ENCODE measurements at regions not wholly inside any gene's neighbourhood (a gene's known extent, or its start where the extent isn't known, plus 50 kb on each side); places are given as distances from the start of the nearest gene placed in this dataset.

- ChIA-PET CTCF (ENCODE audit: low intra/inter-chr PET ratio) (no interaction called here), POLR2A (no interaction called here)
- Histone ChIP-seq H3K4me3 (no peak overlapping the region), H3K36me3 (ENCODE audit: control insufficient read depth, insufficient read depth, low read length) (no peaks in the 10 kb centered on the region), H3K9me1 (ENCODE audit: control insufficient read depth, insufficient read depth, low read length) (no peaks in the 10 kb centered on the region), H4K20me1 (replicated peaks; ENCODE audit: control insufficient read depth, insufficient read depth, low read length) (no peaks in the 10 kb centered on the region), H3K4me1 (replicated peaks in 1 of 2; ENCODE audit: control insufficient read depth in 2 of 2, insufficient read depth in 2 of 2, low read length in 2 of 2) (no peaks in the 10 kb centered on the region), H3K27ac (ENCODE audit: extremely low read depth, low read depth, low read length) (no peak overlapping the region), H3K9ac (ENCODE audit: insufficient read depth in 1 of 2, low read depth in 2 of 2, low read length in 2 of 2) (no peak overlapping the region), H3K9me3 (replicated peaks; ENCODE audit: control insufficient read depth, insufficient read depth, low read depth, low read length) (no peaks in the 10 kb centered on the region), H3K27me3 (ENCODE audit: control insufficient read depth in 2 of 2, insufficient read depth in 2 of 2, low read length in 2 of 2) (no peaks in the 10 kb centered on the region), H2AFZ (ENCODE audit: low read depth, low read length) (no peak overlapping the region), H3K79me2 (ENCODE audit: control insufficient read depth, insufficient read depth, low read length) (no peaks in the 10 kb centered on the region), H3K4me2 (ENCODE audit: insufficient read depth, low read length) (no peak overlapping the region)
- ATAC-seq (no peak), FAIRE-seq (no peak), DNase-seq (ENCODE audit: extremely low read depth in 1 of 4, low spot score in 3 of 4) (no peak)
- no peak for TF ChIP-seq ARID2 (IDR thresholded peaks at IDR 0.05)
- TF ChIP-seq MTA3 (IDR thresholded peaks at IDR 0.05; ENCODE audit: borderline replicate concordance): no peak
- TF ChIP-seq EZH2 (IDR thresholded peaks at IDR 0.05; ENCODE audit: borderline replicate concordance, low read depth, low read length): no peak
- no peak for TF ChIP-seq SRF (CRISPR knock-in tag; IDR thresholded peaks at IDR 0.05)
- no peak for TF ChIP-seq CCAR2 (IDR thresholded peaks at IDR 0.05; ENCODE audit: low read depth, low read length)
- no peak for TF ChIP-seq RBM34 (IDR thresholded peaks at IDR 0.05; ENCODE audit: borderline replicate concordance, insufficient read depth, low read length)
- TF ChIP-seq TEAD2 (tag; IDR thresholded peaks at IDR 0.05): no peak
- TF ChIP-seq ZBTB33 (CRISPR knock-in tag; IDR thresholded peaks at IDR 0.05): no peak
- no peak for TF ChIP-seq COPS2 (conservative IDR thresholded peaks at IDR 0.05)
- no peak for TF ChIP-seq RFX7 (CRISPR knock-in tag; IDR thresholded peaks at IDR 0.05)
- TF ChIP-seq, protein P1, sequence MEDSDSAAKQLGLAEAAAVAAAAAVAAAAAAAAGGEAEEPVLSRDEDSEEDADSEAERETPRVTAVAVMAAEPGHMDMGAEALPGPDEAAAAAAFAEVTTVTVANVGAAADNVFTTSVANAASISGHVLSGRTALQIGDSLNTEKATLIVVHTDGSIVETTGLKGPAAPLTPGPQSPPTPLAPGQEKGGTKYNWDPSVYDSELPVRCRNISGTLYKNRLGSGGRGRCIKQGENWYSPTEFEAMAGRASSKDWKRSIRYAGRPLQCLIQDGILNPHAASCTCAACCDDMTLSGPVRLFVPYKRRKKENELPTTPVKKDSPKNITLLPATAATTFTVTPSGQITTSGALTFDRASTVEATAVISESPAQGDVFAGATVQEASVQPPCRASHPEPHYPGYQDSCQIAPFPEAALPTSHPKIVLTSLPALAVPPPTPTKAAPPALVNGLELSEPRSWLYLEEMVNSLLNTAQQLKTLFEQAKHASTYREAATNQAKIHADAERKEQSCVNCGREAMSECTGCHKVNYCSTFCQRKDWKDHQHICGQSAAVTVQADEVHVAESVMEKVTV (CRISPR knock-in tag; IDR thresholded peaks at IDR 0.05): no peak
- TF ChIP-seq, protein P2, sequence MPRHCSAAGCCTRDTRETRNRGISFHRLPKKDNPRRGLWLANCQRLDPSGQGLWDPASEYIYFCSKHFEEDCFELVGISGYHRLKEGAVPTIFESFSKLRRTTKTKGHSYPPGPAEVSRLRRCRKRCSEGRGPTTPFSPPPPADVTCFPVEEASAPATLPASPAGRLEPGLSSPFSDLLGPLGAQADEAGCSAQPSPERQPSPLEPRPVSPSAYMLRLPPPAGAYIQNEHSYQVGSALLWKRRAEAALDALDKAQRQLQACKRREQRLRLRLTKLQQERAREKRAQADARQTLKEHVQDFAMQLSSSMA (CRISPR knock-in tag; IDR thresholded peaks at IDR 0.05): no peak
- TF ChIP-seq KLF16 (IDR thresholded peaks at IDR 0.05): no peak
- no peak for TF ChIP-seq ZNF41 (CRISPR knock-in tag; conservative IDR thresholded peaks at IDR 0.05)
- TF ChIP-seq E2F5 (CRISPR knock-in tag; IDR thresholded peaks at IDR 0.05): no peak
- no TSS peak for BruUV-seq (replicated peaks)
- intact Hi-C loops (cut with micrococcal nuclease): no loop called here
- in situ Hi-C loops (cut with MboI): no loop called here
- WGBS (ENCODE audit: insufficient coverage, low coverage, missing lambda C conversion rate): 0% methylated on average over 3 of the region's 4 CpGs
These were observed 455.4 kb downstream of the FOXO1 start for GRCh38 chr13:40210865-40211585.
